HG02759 (cell line): ENCODE measurements at regions not wholly inside any gene's neighbourhood (a gene's known extent, or its start where the extent isn't known, plus 50 kb on each side); places are given as distances from the start of the nearest gene placed in this dataset.

Source experiments
- ATAC-seq: cut with Tn5 transposase; IDR thresholded peaks from one replicate; pipeline ENCODE4 v1.9.1; 2021; ENCODE audit warnings: mild to moderate bottlenecking, moderate library complexity; ENCODE audit not compliant: unreplicated experiment

DNA sequence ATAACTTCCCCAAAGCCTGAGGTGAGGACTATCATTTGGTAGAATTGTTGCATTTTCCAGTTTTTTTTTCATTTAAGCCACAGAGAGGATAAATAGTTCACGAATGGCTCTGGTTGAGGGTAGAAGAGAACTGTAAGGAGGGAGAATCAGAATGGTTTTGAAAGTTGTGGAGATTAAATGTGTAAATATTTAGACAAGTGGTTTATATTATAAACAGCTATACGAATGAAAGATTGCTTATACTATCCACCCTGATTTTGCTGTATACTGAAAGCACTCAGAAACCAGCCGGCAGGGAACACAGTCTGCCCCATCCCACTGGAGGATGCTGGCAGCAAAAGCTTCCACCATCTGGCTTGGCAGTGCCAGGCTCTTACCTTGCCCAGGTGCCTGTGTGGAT, 341.1 kb downstream of the RAPGEF2 start:
- no peak for ATAC-seq

DNA sequence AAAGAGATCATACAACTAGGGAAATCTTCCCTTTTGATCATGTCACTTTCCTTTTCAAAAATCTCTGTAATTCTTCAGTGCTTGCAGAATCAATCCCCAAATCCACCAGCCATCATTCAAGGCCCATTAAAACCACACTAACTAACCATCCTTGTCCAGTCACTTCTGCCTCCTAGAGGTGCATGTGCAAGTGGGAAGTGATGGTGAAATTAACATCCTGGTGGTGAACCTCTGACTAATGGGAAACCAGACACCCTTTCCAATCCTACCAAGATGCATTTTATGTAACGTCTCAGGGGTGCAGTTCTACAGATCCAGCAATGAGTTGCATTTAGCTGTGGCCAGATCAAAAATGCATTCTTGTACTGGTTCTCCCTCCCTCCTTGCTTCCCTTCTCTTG, 341.8 kb downstream of the RAPGEF2 start:
- no peak for ATAC-seq

DNA sequence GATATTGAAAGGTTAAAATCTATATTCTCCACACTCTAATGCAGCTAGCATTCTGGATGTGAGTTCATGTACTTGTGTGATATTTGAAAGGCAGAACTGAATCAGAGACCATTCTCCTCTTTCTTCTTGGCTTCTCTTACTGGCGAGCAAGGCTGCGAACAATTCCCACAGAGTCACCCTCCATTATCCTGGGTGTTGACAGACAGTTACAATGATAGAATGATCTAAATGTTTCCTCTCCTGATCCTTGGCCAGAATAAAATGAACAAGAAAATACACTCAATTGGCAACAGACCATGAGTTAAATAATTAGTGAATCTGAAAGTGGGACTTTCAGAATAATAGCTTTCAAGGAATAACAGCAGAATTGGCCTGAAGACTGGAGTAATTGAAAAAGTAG, 342.8 kb downstream of the RAPGEF2 start:
- ATAC-seq: no peak

DNA sequence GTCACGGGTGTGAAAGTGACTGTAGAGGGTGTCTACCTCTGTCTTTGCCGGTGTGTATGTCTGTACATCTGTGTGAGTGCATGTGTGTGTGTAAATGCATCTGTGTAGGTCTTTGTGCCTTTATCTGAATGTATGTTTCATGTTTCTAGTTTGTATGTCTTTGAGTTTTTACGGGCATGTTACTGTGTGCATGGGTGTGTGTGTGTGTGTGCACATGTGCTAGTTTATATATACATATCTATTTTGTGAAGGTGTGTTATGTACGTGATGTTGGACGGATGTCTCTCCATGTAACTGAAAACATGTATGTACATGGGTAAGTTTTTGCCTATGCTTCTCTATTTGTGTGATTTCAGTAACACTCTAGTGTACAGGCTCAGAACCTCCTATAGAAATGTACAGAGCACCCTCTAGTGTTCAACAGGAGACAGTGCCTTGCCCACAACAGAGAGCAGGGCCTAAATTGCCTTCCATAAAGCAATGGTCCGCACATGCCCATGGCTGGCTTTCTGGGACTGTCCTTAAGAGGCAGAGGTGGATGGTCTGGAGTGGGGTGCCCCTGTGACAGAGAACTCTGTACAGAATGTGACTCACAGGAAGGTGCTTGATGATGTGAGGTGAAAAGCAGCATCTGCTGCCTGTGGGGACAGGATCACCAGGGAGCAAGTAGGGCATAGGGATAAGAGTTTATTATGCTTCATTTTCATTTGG, 343.5 kb downstream of the RAPGEF2 start:
- ATAC-seq: peak; percentile 99

GRCh38 chr4:159447296-159447695, 344.4 kb downstream of the RAPGEF2 start:
- no peak for ATAC-seq

DNA sequence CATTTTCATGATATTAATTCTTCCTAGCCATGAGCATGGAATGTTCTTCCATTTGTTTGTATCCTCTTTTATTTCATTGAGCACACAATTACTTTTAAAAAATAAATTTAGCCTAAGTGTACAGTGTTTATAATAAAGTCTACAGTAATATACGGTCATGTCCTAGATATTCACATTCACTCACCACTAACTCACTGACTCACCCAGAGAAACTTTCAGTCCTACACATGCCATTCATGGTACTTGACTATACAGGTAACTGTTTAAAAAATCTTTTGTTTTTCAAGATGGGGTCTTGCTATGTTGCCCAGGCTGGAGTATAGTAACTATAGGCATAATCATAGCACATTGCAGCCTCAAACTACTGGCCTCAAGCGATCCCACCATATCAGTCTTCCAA, 348.1 kb downstream of the RAPGEF2 start:
- ATAC-seq: no peak

- ATAC-seq: peak; percentile 64
These were observed 352.9 kb downstream of the RAPGEF2 start for GRCh38 chr4:159455675-159456237.

GRCh38 chr4:159460371-159460770, 357.5 kb downstream of the RAPGEF2 start:
- ATAC-seq: no peak

- ATAC-seq: no peak
These were observed 360.4 kb downstream of the RAPGEF2 start for GRCh38 chr4:159463235-159463634.

- ATAC-seq: no peak
These were observed 361.4 kb downstream of the RAPGEF2 start for GRCh38 chr4:159464302-159464701.

GRCh38 chr4:159476886-159477285, 374.0 kb downstream of the RAPGEF2 start:
- no peak for ATAC-seq

- ATAC-seq: no peak
These were observed 377.9 kb downstream of the RAPGEF2 start for GRCh38 chr4:159480826-159481225.

- no peak for ATAC-seq
These were observed 379.1 kb downstream of the RAPGEF2 start for GRCh38 chr4:159481936-159482335.

GRCh38 chr4:159483110-159483781, 380.4 kb downstream of the RAPGEF2 start:
- no peak for ATAC-seq

- no peak for ATAC-seq
These were observed 381.2 kb downstream of the RAPGEF2 start for GRCh38 chr4:159483782-159484741.

DNA sequence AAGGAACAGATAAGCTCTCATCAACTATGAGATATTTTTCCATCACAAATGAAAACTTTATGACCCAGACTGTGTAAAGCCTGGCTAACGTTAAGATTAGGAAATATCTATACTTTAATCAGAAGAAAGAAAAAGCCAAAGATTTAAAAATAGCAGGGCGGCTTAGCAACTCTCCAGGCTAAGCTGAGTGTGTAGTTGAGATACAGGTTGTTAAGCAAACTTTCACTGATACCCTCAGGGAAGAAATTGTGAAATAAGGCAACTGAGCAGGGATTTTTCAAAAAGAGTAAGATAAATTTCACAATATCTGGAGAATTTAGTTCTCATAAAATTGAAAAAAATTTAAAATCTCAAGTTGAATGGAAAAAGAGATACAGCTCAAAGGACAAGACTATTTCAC, 382.0 kb downstream of the RAPGEF2 start:
- ATAC-seq: no peak

DNA sequence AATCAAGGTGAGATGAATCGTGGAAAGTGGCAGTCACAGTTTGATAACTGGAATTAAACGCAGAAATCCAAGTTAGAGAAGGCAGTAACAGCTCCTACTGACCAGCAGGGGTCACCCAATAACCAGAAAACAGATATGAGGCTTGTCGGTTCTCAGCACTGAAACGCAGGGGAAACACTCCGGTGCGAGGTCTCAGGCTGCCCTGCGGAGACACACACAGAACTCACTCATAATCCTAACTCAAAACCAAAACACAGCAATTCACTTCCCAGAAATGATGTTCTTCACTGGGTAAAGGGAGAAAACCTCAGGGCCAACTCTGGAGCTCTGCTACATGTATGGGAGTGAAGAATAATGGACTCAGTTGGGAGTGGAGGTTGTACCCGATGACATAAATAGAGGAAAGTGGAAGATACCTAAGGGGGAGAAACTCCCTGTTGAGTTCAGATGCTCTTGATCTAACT, 384.4 kb downstream of the RAPGEF2 start:
- peak; percentile 99 for ATAC-seq

DNA sequence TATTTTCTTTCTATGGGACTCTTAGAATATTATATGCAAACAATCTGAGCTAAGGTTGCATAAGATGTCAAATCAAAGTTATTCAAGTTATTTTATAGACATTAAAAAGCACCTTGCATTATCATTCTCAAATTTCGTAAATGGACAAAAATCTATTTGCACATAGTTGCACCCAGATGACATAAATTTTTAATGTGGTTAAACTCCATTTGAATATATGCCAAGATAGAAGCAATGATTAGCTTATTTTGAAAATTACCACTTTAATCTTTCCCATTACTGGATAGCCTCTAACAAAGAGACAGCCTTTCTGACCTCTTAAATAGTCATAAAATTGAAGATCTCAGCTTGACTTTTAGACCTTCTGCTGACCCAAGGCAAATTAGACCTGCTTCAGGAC, 386.8 kb downstream of the RAPGEF2 start:
- ATAC-seq: no peak

- no peak for ATAC-seq
These were observed 392.8 kb downstream of the RAPGEF2 start for GRCh38 chr4:159495515-159496236.

DNA sequence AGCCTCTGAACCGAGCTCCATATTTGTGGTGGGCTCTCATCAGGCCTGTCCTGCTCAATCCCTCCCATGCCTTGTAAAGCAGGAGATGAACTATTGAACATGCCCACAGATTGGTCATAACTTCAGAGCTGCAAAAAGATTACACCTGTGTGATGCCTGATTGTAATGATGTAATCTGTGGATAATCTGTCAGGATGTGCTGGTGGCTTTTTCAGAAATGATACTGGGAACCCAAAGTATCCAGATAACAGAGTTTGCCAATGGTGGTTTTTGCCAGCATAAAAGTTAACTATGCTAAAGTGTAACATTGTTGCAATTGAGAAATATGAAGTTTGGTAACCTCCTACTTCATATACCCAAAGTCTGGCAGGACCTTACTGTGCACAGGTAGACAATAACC, 393.4 kb downstream of the RAPGEF2 start:
- no peak for ATAC-seq
